Fibroblast of lung (primary cell): ENCODE measurements at regions not wholly inside any gene's neighbourhood (a gene's known extent, or its start where the extent isn't known, plus 50 kb on each side); places are given as distances from the start of the nearest gene placed in this dataset.

Experiments
- CTCF ChIP-seq, 2 donors: IDR thresholded peaks in 1 of 2; conservative IDR thresholded peaks in 1 of 2; 1 replicate in 1 of 2; 2 replicates in 1 of 2; pipeline ENCODE4 v1.5.1; 2011 to 2012; ENCODE audit warnings: low read length in 2 of 2, control low read depth in 1 of 2, inconsistent platforms in 1 of 2, low read depth in 1 of 2, mild to moderate bottlenecking in 1 of 2
- EZH2 ChIP-seq: IDR thresholded peaks from 2 replicates; pipeline ENCODE4 v1.5.1; 2012; ENCODE audit warnings: low read length, control low read depth, mild to moderate bottlenecking; ENCODE audit errors: missing control alignments

DNA sequence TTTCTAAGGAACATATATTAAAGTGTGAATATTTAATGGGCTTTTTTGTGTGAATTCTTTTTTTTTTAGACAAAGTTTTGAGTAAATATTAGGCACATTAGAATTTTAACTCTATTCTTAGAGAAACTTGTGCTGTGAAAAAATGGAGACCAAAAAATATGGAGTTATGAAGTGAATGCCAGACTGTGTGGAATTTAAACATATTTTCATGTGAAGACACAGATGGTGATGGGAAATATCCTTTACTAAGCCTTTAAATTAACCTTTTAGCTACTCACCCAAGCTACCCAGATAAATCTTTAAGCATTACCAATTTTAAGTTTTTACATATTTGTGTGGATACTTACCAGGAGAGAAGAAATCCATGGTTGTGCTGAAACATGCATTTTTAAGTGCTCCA is 148.8 kb upstream of the OTX2 start:
- TF ChIP-seq CTCF (conservative IDR thresholded peaks at IDR 0.05 in 1 of 2, IDR thresholded peaks at IDR 0.05 in 1 of 2; ENCODE audit: low read depth in 1 of 2, low read length in 2 of 2) (no peak), EZH2 (no peak)
